Inferior parietal cortex (tissue), 1 donor: ENCODE measurements at regions not wholly inside any gene's neighbourhood (a gene's known extent, or its start where the extent isn't known, plus 50 kb on each side); places are given as distances from the start of the nearest gene placed in this dataset.

Experiments used
- DNase-seq: peaks from one replicate; pipeline ENCODE4 v3.0.0-alpha.2; 2016; ENCODE audit errors: extremely low spot score

GRCh38 chr2:80889009-80889408 is 584.5 kb upstream of the LRRTM1 start:
- no peak for DNase-seq

GRCh38 chr2:80887841-80888378 is 583.4 kb upstream of the LRRTM1 start:
- no peak for DNase-seq

- DNase-seq = no peak
Observed at GRCh38 chr2:80874374-80874773, 569.8 kb upstream of the LRRTM1 start.

- no peak for DNase-seq
Observed at GRCh38 chr2:80869858-80870438, 565.4 kb upstream of the LRRTM1 start.

GRCh38 chr2:80863147-80863714 is 558.7 kb upstream of the LRRTM1 start:
- DNase-seq = no peak

- DNase-seq = no peak
Observed at GRCh38 chr2:80858965-80859364, 554.4 kb upstream of the LRRTM1 start.

- no peak for DNase-seq
Observed at GRCh38 chr2:80856227-80856626, 551.7 kb upstream of the LRRTM1 start.

GRCh38 chr2:80854831-80855230 is 550.3 kb upstream of the LRRTM1 start:
- DNase-seq = no peak

- DNase-seq = no peak
Observed at GRCh38 chr2:80852808-80853139, 548.2 kb upstream of the LRRTM1 start.

- DNase-seq = no peak
Observed at GRCh38 chr2:80852079-80852807, 547.7 kb upstream of the LRRTM1 start.

- no peak for DNase-seq
Observed at GRCh38 chr2:80830891-80831290, 526.3 kb upstream of the LRRTM1 start.

- no peak for DNase-seq
Observed at GRCh38 chr2:80822999-80823398, 518.4 kb upstream of the LRRTM1 start.

GRCh38 chr2:80815259-80815658 is 510.7 kb upstream of the LRRTM1 start:
- DNase-seq = no peak

GRCh38 chr2:80786584-80786983 is 482.0 kb upstream of the LRRTM1 start:
- DNase-seq = no peak

GRCh38 chr2:80778704-80779103 is 474.2 kb upstream of the LRRTM1 start:
- DNase-seq = no peak

GRCh38 chr2:80748592-80748991 is 444.0 kb upstream of the LRRTM1 start:
- no peak for DNase-seq

GRCh38 chr2:80737047-80737446 is 432.5 kb upstream of the LRRTM1 start:
- no peak for DNase-seq

GRCh38 chr2:80725001-80725400 is 420.4 kb upstream of the LRRTM1 start:
- DNase-seq = no peak

- DNase-seq = no peak
Observed at GRCh38 chr2:80722803-80723202, 418.3 kb upstream of the LRRTM1 start.

- no peak for DNase-seq
Observed at GRCh38 chr2:80719607-80720006, 415.1 kb upstream of the LRRTM1 start.

- no peak for DNase-seq
Observed at GRCh38 chr2:80715433-80715832, 410.9 kb upstream of the LRRTM1 start.

GRCh38 chr2:80711915-80712314 is 407.4 kb upstream of the LRRTM1 start:
- no peak for DNase-seq

- DNase-seq = no peak
Observed at GRCh38 chr2:80706951-80707350, 402.4 kb upstream of the LRRTM1 start.
